ENCODE measurements at regions not wholly inside any gene's neighbourhood (a gene's known extent, or its start where the extent isn't known, plus 50 kb on each side); places are given as distances from the start of the nearest gene placed in this dataset.

DNA sequence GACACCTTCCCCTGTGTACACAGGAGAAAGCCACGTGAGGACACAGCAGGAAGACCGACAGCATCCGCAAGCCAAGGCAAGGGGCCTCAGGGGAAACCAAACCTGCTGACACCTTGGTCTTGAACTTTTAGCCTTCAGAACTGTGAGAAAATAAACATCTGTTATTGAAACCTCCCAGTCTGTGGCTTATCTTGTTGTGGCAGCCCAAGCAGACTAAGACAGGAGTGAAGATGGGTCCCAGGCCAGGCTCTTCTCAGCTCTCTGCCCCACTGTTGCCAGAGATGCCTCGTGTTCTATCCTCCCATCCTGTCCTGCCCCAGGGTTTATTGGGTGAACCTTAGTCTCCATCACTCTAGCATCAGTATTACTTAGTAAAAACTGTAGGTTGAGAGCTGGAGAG lies 236.3 kb downstream of the MATN1 start:
- peaks cover 1% of the 10 kb centered on the region for H3K9me3 Mint-ChIP-seq

GRCh38 chr1:30485072-30485471 lies 238.3 kb downstream of the MATN1 start:
- peaks cover 17% of the 10 kb centered on the region for H3K9me3 Mint-ChIP-seq
- H3K27me3 Mint-ChIP-seq (ENCODE audit: insufficient read depth), result peaks cover 6% of the 10 kb centered on the region
- DNase-seq, result no peak
- TF ChIP-seq, protein P1, sequence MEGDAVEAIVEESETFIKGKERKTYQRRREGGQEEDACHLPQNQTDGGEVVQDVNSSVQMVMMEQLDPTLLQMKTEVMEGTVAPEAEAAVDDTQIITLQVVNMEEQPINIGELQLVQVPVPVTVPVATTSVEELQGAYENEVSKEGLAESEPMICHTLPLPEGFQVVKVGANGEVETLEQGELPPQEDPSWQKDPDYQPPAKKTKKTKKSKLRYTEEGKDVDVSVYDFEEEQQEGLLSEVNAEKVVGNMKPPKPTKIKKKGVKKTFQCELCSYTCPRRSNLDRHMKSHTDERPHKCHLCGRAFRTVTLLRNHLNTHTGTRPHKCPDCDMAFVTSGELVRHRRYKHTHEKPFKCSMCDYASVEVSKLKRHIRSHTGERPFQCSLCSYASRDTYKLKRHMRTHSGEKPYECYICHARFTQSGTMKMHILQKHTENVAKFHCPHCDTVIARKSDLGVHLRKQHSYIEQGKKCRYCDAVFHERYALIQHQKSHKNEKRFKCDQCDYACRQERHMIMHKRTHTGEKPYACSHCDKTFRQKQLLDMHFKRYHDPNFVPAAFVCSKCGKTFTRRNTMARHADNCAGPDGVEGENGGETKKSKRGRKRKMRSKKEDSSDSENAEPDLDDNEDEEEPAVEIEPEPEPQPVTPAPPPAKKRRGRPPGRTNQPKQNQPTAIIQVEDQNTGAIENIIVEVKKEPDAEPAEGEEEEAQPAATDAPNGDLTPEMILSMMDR (IDR thresholded peaks at IDR 0.05), result no peak
- no peaks in the 10 kb centered on the region for H3K4me1 Mint-ChIP-seq (ENCODE audit: low read depth)
- no peaks in the 10 kb centered on the region for H3K36me3 Mint-ChIP-seq (ENCODE audit: low read depth)
- no peak overlapping the region for H3K4me3 Mint-ChIP-seq
- no peak overlapping the region for H3K27ac Mint-ChIP-seq

More for the DNA sequence above, 236.3 kb downstream of the MATN1 start:
- DNase-seq, result no peak
- H3K4me1 Mint-ChIP-seq (ENCODE audit: low read depth), result no peaks in the 10 kb centered on the region
- peaks cover 5% of the 10 kb centered on the region for H3K27me3 Mint-ChIP-seq (ENCODE audit: insufficient read depth)
- no peaks in the 10 kb centered on the region for H3K36me3 Mint-ChIP-seq (ENCODE audit: low read depth)
- TF ChIP-seq, protein P1 (IDR thresholded peaks at IDR 0.05), result no peak
- no peak overlapping the region for H3K4me3 Mint-ChIP-seq
- H3K27ac Mint-ChIP-seq, result no peak overlapping the region

DNA sequence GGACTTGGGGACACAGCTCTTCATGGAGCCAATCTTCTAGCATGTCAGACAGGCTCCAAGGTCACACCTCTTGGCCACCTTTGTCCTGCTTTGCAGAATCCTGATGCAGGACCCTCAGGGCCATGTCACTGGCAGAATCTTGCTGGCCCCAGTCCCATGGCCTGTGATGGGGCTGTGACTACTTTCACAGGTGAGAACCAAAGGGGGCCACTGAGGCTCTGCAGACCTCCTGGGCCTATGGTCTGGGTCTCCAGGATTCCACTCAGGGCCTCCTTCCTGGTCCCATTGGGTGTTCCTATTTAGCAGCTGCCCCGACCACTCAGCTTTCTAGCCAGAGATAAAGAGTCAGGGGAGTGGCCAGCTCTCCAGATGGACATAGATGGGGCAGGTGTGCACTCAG lies 238.7 kb downstream of the MATN1 start:
- no peak overlapping the region for H3K4me3 Mint-ChIP-seq
- no peaks in the 10 kb centered on the region for H3K4me1 Mint-ChIP-seq (ENCODE audit: low read depth)
- no peak overlapping the region for H3K27ac Mint-ChIP-seq
- no peaks in the 10 kb centered on the region for H3K36me3 Mint-ChIP-seq (ENCODE audit: low read depth)
- peaks cover 17% of the 10 kb centered on the region for H3K9me3 Mint-ChIP-seq
- H3K27me3 Mint-ChIP-seq (ENCODE audit: insufficient read depth), result peaks cover 10% of the 10 kb centered on the region
- DNase-seq, result no peak
- TF ChIP-seq, protein P1 (IDR thresholded peaks at IDR 0.05), result no peak

GRCh38 chr1:30479575-30479974 lies 243.8 kb downstream of the MATN1 start:
- no peak overlapping the region for H3K27ac Mint-ChIP-seq
- no peaks in the 10 kb centered on the region for H3K36me3 Mint-ChIP-seq (ENCODE audit: low read depth)
- TF ChIP-seq, protein P1 (IDR thresholded peaks at IDR 0.05), result no peak
- H3K27me3 Mint-ChIP-seq (ENCODE audit: insufficient read depth), result peaks cover 11% of the 10 kb centered on the region
- no peak for DNase-seq
- peaks cover 17% of the 10 kb centered on the region for H3K9me3 Mint-ChIP-seq
- H3K4me1 Mint-ChIP-seq (ENCODE audit: low read depth), result no peaks in the 10 kb centered on the region
- H3K4me3 Mint-ChIP-seq, result no peak overlapping the region

- Mint-ChIP-seq H3K9me3 (peaks cover 17% of the 10 kb centered on the region), H3K4me1 (ENCODE audit: low read depth) (no peaks in the 10 kb centered on the region), H3K27ac (no peak overlapping the region), H3K27me3 (ENCODE audit: insufficient read depth) (peaks cover 14% of the 10 kb centered on the region), H3K36me3 (ENCODE audit: low read depth) (no peaks in the 10 kb centered on the region), H3K4me3 (no peak overlapping the region)
- no peak for DNase-seq
- TF ChIP-seq, protein P1 (IDR thresholded peaks at IDR 0.05), result no peak
These were observed 244.4 kb downstream of the MATN1 start for GRCh38 chr1:30478799-30479563.

Measured in HFFc6 (cell line).